CD14-positive monocyte (primary cell): ENCODE measurements at regions not wholly inside any gene's neighbourhood (a gene's known extent, or its start where the extent isn't known, plus 50 kb on each side); places are given as distances from the start of the nearest gene placed in this dataset.

Experiments used
- DNase-seq, 3 donors: peaks; one replicate each; pipeline ENCODE4 v3.0.0-alpha.2; 2011 to 2022
- H2AFZ ChIP-seq: 2 replicates; pipeline ENCODE4 v1.6.0; 2012; ENCODE audit warnings: mild to moderate bottlenecking, low read depth, low read length, inconsistent platforms; ENCODE audit not compliant: insufficient read depth, poor library complexity, severe bottlenecking
- H3K27ac ChIP-seq, 2 donors: 1 replicate in 1 of 2; 2 replicates in 1 of 2; pipeline ENCODE4 v1.5.1; 2012 to 2013; ENCODE audit warnings: low read length in 2 of 2, control low read depth in 1 of 2, inconsistent platforms in 1 of 2, low read depth in 1 of 2, mild to moderate bottlenecking in 1 of 2
- H3K27me3 ChIP-seq, 2 donors: one replicate each; pipeline versions ENCODE4 v1.6.0 to v1.6.1; 2011 to 2013; ENCODE audit warnings: low read length in 2 of 2; ENCODE audit not compliant: control insufficient read depth in 2 of 2, insufficient read depth in 2 of 2
- H3K36me3 ChIP-seq, 2 donors: replicated peaks in 1 of 2; 1 replicate in 1 of 2; 2 replicates in 1 of 2; pipeline versions ENCODE4 v1.5.1 to v1.6.1; 2012 to 2013; ENCODE audit warnings: low read length in 2 of 2, control low read depth in 1 of 2, inconsistent platforms in 1 of 2, mild to moderate bottlenecking in 1 of 2; ENCODE audit not compliant: insufficient read depth in 2 of 2, control insufficient read depth in 1 of 2
- H3K4me1 ChIP-seq, 2 donors: 1 replicate in 1 of 2; 2 replicates in 1 of 2; pipeline versions ENCODE4 v1.5.1 to v1.6.1; 2012 to 2013; ENCODE audit warnings: low read length in 2 of 2, control low read depth in 1 of 2, inconsistent platforms in 1 of 2, mild to moderate bottlenecking in 1 of 2, moderate library complexity in 1 of 2; ENCODE audit not compliant: insufficient read depth in 2 of 2, control insufficient read depth in 1 of 2
- H3K4me2 ChIP-seq: replicated peaks from 2 replicates; pipeline ENCODE3; 2012; ENCODE audit warnings: low read length, moderate library complexity, mild to moderate bottlenecking; ENCODE audit not compliant: poor library complexity, severe bottlenecking; ENCODE audit errors: extremely low read depth
- H3K4me3 ChIP-seq, 3 experiments: fragments of 200-600 bp in 1 of 3; sonication (generic) in 1 of 3; replicated peaks in 1 of 3; 1 replicate in 2 of 3; 2 replicates in 1 of 3; pipeline ENCODE4 v1.5.1; 2011 to 2013; ENCODE audit warnings: low read length in 3 of 3, mild to moderate bottlenecking in 3 of 3, control low read depth in 2 of 3, low read depth in 2 of 3, inconsistent platforms in 1 of 3, moderate library complexity in 1 of 3
- H3K79me2 ChIP-seq: 2 replicates; pipeline ENCODE4 v1.6.0; 2012; ENCODE audit warnings: mild to moderate bottlenecking, control low read depth, inconsistent platforms, low read length, moderate library complexity; ENCODE audit not compliant: insufficient read depth
- H3K9ac ChIP-seq: 2 replicates; pipeline ENCODE4 v1.6.0; 2017; ENCODE audit warnings: low read length, mild to moderate bottlenecking; ENCODE audit not compliant: insufficient read depth, poor library complexity, severe bottlenecking
- H3K9me3 ChIP-seq, 2 donors: replicated peaks in 1 of 2; 1 replicate in 1 of 2; 2 replicates in 1 of 2; pipeline versions ENCODE4 v1.5.1 to v1.6.1; 2012 to 2013; ENCODE audit warnings: low read length in 2 of 2, control low read depth in 1 of 2; ENCODE audit not compliant: control insufficient read depth in 1 of 2, insufficient read depth in 1 of 2
- H4K20me1 ChIP-seq: 2 replicates; pipeline ENCODE4 v1.6.0; 2012; ENCODE audit warnings: mild to moderate bottlenecking, low read length, control low read depth, moderate library complexity; ENCODE audit not compliant: insufficient read depth
- H3K27ac Mint-ChIP-seq, 7 donors: one replicate each; pipeline ENCODE4 v1.8.0; 2020; ENCODE audit warnings: mild to moderate bottlenecking in 7 of 7, mixed read lengths in 7 of 7, moderate library complexity in 6 of 7, inconsistent platforms in 2 of 7
- H3K27me3 Mint-ChIP-seq, 3 donors: one replicate each; pipeline ENCODE4 v1.8.0; 2021 to 2022; ENCODE audit warnings: low read depth in 3 of 3, mild to moderate bottlenecking in 3 of 3, mixed read lengths in 3 of 3, moderate library complexity in 3 of 3, inconsistent platforms in 1 of 3
- H3K36me3 Mint-ChIP-seq, 2 donors: one replicate each; pipeline ENCODE4 v1.8.0; 2020; ENCODE audit warnings: mixed read lengths in 2 of 2, inconsistent platforms in 1 of 2, mild to moderate bottlenecking in 1 of 2
- H3K4me1 Mint-ChIP-seq: one replicate; pipeline ENCODE4 v1.8.0; 2020; ENCODE audit warnings: mild to moderate bottlenecking, mixed read lengths
- H3K4me3 Mint-ChIP-seq, 2 donors: one replicate each; pipeline ENCODE4 v1.8.0; 2020; ENCODE audit warnings: mild to moderate bottlenecking in 2 of 2, mixed read lengths in 2 of 2, moderate library complexity in 1 of 2
- H3K9me3 Mint-ChIP-seq, 7 donors: one replicate each; pipeline ENCODE4 v1.8.0; 2020 to 2022; ENCODE audit warnings: mixed read lengths in 7 of 7, mild to moderate bottlenecking in 6 of 7, moderate library complexity in 6 of 7, inconsistent platforms in 2 of 7
- WGBS: methylation state at CpG from one replicate; pipeline ENCODE4 v1.1.5; 2013; ENCODE audit warnings: missing lambda C conversion rate; ENCODE audit not compliant: insufficient coverage; 5-methylcytosine and 5-hydroxymethylcytosine counted together
- intact Hi-C, 2 donors: fragments of 100-400 bp; cut with micrococcal nuclease; formaldehyde crosslinking; loops; one replicate each; pipeline versions ENCODE4 v1.15.0 to v1.15.1; 2023
- TF ChIP-seq, protein P1 (sequence below): fragments of 200-600 bp; IDR thresholded peaks from one replicate; pipeline ENCODE4 v1.8.0; 2022; ENCODE audit warnings: antibody characterized with exemption, mild to moderate bottlenecking

DNA sequence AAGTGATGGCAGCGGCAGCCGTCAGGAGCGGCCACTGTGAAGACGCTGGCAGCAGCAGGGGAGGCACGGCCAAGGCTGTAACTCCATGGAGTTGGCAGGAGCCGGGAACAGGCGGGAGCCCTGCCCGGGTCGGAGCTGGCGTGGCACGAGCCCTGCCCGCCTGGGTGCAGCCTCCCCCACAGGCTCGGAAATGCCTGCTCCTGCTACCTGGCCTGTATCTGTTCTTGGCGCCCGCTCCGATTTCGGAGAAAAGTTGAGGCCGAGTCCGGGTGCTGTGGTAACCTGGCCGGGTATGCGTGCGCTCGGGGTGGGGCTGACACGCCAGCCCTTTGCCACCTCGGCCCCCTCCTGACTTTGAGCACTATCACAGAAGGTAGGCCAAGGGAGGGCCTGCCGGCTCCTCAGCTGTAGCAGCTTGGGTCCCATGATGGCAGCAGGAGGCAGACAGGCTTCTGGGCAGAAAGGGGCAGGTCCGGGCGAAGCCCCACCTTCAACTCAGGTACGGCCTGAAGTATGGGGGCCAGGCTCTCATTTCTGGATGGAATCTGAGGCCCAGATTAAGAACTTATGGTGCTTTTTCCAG is 51.2 kb upstream of the SHISA3 start:
- intact Hi-C loops, result no loop called here
- Mint-ChIP-seq H3K36me3 (no peaks in the 10 kb centered on the region), H3K9me3 (peaks cover 0 to 14% (median 3%) of the 10 kb centered on the region in 7 donors), H3K4me1 (no peaks in the 10 kb centered on the region), H3K27me3 (peaks cover 4 to 15% (median 7%) of the 10 kb centered on the region in 3 donors), H3K4me3 (no peak overlapping the region), H3K27ac (no peak overlapping the region)
- no peak overlapping the region for H3K4me3 ChIP-seq
- H3K79me2 ChIP-seq, result no peaks in the 10 kb centered on the region
- no peaks in the 10 kb centered on the region for H3K4me1 ChIP-seq
- H3K36me3 ChIP-seq, result no peaks in the 10 kb centered on the region
- H4K20me1 ChIP-seq, result no peaks in the 10 kb centered on the region
- H2AFZ ChIP-seq, result no peak overlapping the region
- TF ChIP-seq, protein P1, sequence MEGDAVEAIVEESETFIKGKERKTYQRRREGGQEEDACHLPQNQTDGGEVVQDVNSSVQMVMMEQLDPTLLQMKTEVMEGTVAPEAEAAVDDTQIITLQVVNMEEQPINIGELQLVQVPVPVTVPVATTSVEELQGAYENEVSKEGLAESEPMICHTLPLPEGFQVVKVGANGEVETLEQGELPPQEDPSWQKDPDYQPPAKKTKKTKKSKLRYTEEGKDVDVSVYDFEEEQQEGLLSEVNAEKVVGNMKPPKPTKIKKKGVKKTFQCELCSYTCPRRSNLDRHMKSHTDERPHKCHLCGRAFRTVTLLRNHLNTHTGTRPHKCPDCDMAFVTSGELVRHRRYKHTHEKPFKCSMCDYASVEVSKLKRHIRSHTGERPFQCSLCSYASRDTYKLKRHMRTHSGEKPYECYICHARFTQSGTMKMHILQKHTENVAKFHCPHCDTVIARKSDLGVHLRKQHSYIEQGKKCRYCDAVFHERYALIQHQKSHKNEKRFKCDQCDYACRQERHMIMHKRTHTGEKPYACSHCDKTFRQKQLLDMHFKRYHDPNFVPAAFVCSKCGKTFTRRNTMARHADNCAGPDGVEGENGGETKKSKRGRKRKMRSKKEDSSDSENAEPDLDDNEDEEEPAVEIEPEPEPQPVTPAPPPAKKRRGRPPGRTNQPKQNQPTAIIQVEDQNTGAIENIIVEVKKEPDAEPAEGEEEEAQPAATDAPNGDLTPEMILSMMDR, result no peak
- no peak for DNase-seq
- H3K9me3 ChIP-seq, result no peaks in the 10 kb centered on the region
- no peaks in the 10 kb centered on the region for H3K27me3 ChIP-seq
- no peak overlapping the region for H3K9ac ChIP-seq
- no peak overlapping the region for H3K27ac ChIP-seq
- no peak overlapping the region for H3K4me2 ChIP-seq
- WGBS, result 95% methylated on average over 26 of the region's 29 CpGs

DNA sequence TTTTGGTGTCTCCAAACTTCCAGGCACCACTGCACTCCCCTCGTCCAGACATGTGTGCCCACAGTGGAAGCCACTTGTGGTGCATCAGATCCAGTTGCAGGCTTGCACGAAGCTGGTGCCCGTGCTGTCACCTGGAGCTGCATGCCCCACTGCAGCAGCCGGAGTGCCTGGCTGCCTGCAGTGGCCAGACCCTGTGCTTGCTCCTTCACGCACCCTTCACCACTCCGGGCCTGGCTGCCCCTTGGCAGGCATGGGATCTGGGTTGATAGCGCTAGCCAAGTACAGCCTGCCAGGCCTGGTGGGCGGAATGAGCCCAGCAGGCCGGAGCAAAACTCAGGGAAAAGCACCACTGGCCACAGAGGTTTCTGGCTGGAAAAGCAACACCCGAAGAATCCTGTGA is 50.2 kb upstream of the SHISA3 start:
- peaks cover 0 to 14% (median 3%) of the 10 kb centered on the region in 7 donors for H3K9me3 Mint-ChIP-seq
- H4K20me1 ChIP-seq, result no peaks in the 10 kb centered on the region
- no peak overlapping the region for H3K4me2 ChIP-seq
- no peak overlapping the region for H3K4me3 ChIP-seq
- no peak overlapping the region for H3K9ac ChIP-seq
- no peaks in the 10 kb centered on the region for H3K36me3 ChIP-seq
- H3K36me3 Mint-ChIP-seq, result no peaks in the 10 kb centered on the region
- no peak overlapping the region for H3K27ac ChIP-seq
- no peaks in the 10 kb centered on the region for H3K79me2 ChIP-seq
- DNase-seq, result no peak
- no peaks in the 10 kb centered on the region for H3K4me1 ChIP-seq
- peaks cover 2% of the 10 kb centered on the region for H3K4me1 Mint-ChIP-seq
- H3K27me3 ChIP-seq, result no peaks in the 10 kb centered on the region
- no peak overlapping the region for H3K27ac Mint-ChIP-seq
- H3K4me3 Mint-ChIP-seq, result no peak overlapping the region
- TF ChIP-seq, protein P1, result no peak
- no peaks in the 10 kb centered on the region for H3K9me3 ChIP-seq
- no peak overlapping the region for H2AFZ ChIP-seq
- 93% methylated on average over 9 of the region's 10 CpGs for WGBS
- intact Hi-C loops, result no loop called here
- H3K27me3 Mint-ChIP-seq, result peaks cover 4 to 13% (median 7%) of the 10 kb centered on the region in 3 donors
